HG03571 (cell line): ENCODE measurements at regions not wholly inside any gene's neighbourhood (a gene's known extent, or its start where the extent isn't known, plus 50 kb on each side); places are given as distances from the start of the nearest gene placed in this dataset.
"Not testable (repeated sequence)": the region's sequence is repeated elsewhere in the genome, so short reads cannot be mapped to it uniquely, and the experiment has no call there.

ENCODE experiments used
- ATAC-seq: cut with Tn5 transposase; IDR thresholded peaks from one replicate; pipeline ENCODE4 v1.9.1; 2021; ENCODE audit not compliant: unreplicated experiment

DNA sequence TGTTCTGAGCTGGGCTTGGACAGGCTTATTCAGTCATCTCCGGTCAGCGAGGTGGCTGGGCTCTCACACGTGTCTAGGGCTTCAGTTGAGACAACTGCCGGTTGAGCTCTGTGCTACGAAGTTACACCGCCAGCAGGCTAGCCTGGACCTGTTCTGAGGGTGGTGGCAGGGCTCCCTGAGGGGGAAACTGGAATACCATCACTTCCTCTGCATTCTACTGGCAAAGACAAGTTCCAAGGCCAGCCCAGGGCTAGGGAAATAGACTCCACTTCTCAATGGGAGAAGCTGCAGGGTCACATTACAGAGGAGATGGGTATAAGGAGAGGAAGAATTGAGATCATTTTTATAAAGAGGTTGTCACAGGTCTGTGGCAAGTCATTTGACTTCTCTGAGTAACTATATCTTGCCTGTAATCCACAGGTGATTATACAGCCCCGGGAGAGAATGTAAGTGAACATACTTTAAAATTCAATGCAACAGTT, 106.8 kb upstream of the IL12A start:
- no peak for ATAC-seq

- no peak for ATAC-seq
Observed at GRCh38 chr3:159882367-159882766, 106.3 kb upstream of the IL12A start.

- ATAC-seq: no peak
Observed at GRCh38 chr3:159882790-159883779, 105.5 kb upstream of the IL12A start.

GRCh38 chr3:159884661-159885402, 103.8 kb upstream of the IL12A start:
- ATAC-seq: no peak

GRCh38 chr3:159886050-159886449, 102.6 kb upstream of the IL12A start:
- ATAC-seq: no peak

- ATAC-seq: not testable (repeated sequence)
Observed at GRCh38 chr3:159886530-159886929, 102.1 kb upstream of the IL12A start.

DNA sequence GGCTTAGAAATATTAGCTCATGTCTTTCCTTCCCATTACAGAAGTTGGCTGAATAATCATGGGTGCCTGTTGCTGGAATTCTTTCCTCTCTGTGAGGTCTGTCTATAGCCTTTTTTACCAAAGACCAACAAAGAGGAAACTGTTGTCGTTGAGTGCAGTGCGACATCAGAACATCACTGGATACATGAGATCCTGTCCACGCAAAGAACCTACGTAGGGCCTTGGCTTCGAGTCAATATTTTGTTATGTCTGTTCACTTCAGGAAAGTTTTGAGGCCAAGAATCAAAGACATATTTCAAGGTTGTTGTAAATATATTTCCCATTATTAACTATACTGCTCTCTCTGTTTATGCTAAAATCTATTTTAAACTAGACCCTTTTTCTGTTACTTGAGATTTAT, 101.5 kb upstream of the IL12A start:
- ATAC-seq: no peak

DNA sequence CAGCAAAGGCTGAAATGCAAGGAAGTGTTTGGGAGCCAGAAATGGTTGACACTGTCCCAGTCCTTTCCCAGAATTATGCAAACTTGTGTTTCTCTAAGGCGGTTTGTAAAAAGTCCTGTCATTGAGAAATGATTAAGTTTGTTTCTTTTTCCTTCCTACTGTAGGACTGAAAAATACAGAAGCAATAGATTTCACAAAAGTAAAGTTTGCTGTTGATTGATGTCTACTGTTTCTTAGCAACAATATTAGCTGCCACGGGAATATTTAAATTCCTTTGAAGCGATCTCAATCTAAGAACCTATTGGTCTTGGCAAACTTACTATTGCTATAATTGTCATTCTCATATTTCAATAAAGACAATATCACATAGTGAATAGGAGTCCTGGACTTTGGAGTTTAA, 100.7 kb upstream of the IL12A start:
- no peak for ATAC-seq

- ATAC-seq: no peak
Observed at GRCh38 chr3:159892171-159892795, 96.4 kb upstream of the IL12A start.

- ATAC-seq: no peak
Observed at GRCh38 chr3:159892801-159893200, 95.8 kb upstream of the IL12A start.

DNA sequence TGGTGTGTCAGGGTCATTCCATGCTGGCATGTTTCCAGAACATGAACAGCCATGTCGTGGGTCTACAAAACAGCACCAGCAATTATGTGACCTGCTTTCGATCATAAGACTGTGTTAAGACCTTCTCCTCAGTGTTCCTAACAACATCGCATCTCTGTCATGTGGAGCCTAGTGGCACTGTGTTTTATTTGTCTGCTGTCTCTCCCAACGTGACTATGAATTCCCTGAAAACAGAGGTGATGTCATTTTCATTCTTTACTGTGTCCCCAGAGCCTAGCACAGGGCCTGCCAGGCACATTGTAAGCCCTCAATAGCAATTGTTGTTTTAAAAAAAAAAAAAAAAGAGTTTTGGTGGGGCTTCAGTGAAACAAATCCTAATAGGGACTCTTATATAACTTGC, 94.2 kb upstream of the IL12A start:
- ATAC-seq: no peak

GRCh38 chr3:159895430-159895829, 93.2 kb upstream of the IL12A start:
- ATAC-seq: no peak

- no peak for ATAC-seq
Observed at GRCh38 chr3:159896543-159896942, 92.1 kb upstream of the IL12A start.

GRCh38 chr3:159897331-159898075, 91.1 kb upstream of the IL12A start:
- ATAC-seq: no peak

GRCh38 chr3:159898147-159898546, 90.5 kb upstream of the IL12A start:
- no peak for ATAC-seq

DNA sequence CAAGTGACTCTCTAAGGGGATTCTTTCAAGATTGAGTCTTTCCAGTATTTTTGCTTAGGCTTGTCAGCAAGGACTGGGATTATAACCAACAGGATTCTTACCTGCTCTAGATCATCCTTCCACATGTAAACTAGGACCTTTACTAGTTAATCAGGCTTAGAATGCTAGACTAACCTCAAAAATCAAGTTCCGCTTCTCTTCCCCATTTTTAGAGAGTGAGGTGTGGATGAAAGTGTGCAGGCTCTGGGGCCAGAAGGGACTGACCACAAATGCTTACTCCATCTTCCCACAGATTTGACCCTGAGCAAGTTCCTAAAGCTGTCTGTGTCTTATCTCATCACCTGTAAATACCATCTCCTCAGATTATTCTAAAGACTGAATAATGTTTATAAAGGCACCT, 89.5 kb upstream of the IL12A start:
- ATAC-seq: no peak

GRCh38 chr3:159902546-159903314, 85.9 kb upstream of the IL12A start:
- ATAC-seq: peak; percentile 62

- peak; percentile 30 for ATAC-seq
Observed at GRCh38 chr3:159904455-159904854, 84.2 kb upstream of the IL12A start.

GRCh38 chr3:159904911-159905310, 83.7 kb upstream of the IL12A start:
- ATAC-seq: no peak

DNA sequence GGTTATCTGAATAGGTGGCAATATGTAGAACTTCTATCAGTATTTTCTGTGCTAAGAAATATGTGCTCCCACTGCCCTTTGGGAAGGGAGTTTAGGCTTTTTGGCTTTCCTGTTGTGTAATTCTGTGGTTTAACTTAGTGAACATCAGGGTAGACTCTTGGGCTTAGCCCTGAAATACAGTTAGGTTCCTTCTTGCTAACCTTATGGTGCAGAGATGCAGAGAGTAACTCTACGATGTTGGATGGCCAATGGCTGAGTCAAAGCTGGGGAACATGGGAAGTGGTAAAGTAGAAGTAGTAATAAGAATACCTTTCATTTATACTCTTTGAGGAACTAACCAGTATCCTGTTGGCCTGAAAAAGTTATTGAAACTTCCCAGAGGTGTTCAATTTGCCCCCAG, 80.8 kb upstream of the IL12A start:
- no peak for ATAC-seq
